ENCODE measurements at regions not wholly inside any gene's neighbourhood (a gene's known extent, or its start where the extent isn't known, plus 50 kb on each side); places are given as distances from the start of the nearest gene placed in this dataset.

GRCh38 chr3:46082021-46082420 lies 54.7 kb upstream of the XCR1 start:
- Mint-ChIP-seq H3K4me3 (no peak overlapping the region), H3K9me3 (no peaks in the 10 kb centered on the region), H3K27me3 (no peaks in the 10 kb centered on the region), H3K36me3 (ENCODE audit: insufficient read depth) (peaks cover 2% of the 10 kb centered on the region), H3K27ac (ENCODE audit: low read depth) (no peak overlapping the region), H3K4me1 (peaks cover 8% of the 10 kb centered on the region)
- DNase-seq (ENCODE audit: low spot score in 2 of 2) (no peak), ATAC-seq (replicated peaks; ENCODE audit: extremely low read depth, poor library complexity, severe bottlenecking) (no peak)

GRCh38 chr3:46080969-46081345 lies 53.7 kb upstream of the XCR1 start:
- H3K4me1 Mint-ChIP-seq = peaks cover 8% of the 10 kb centered on the region
- H3K4me3 Mint-ChIP-seq = no peak overlapping the region
- no peaks in the 10 kb centered on the region for H3K27me3 Mint-ChIP-seq
- DNase-seq (ENCODE audit: low spot score in 2 of 2) = no peak
- no peaks in the 10 kb centered on the region for H3K9me3 Mint-ChIP-seq
- H3K36me3 Mint-ChIP-seq (ENCODE audit: insufficient read depth) = peaks cover 2% of the 10 kb centered on the region
- ATAC-seq (replicated peaks; ENCODE audit: extremely low read depth, poor library complexity, severe bottlenecking) = no peak
- H3K27ac Mint-ChIP-seq (ENCODE audit: low read depth) = no peak overlapping the region

- H3K9me3 Mint-ChIP-seq = no peaks in the 10 kb centered on the region
- H3K27ac Mint-ChIP-seq (ENCODE audit: low read depth) = no peak overlapping the region
These were observed 53.1 kb upstream of the XCR1 start for GRCh38 chr3:46080124-46080968.

GRCh38 chr3:46078712-46079400 lies 51.6 kb upstream of the XCR1 start:
- H3K27me3 Mint-ChIP-seq = no peaks in the 10 kb centered on the region

More at GRCh38 chr3:46080124-46080968, 53.1 kb upstream of the XCR1 start:
- peaks cover 8% of the 10 kb centered on the region for H3K4me1 Mint-ChIP-seq
- H3K27me3 Mint-ChIP-seq = no peaks in the 10 kb centered on the region
- H3K36me3 Mint-ChIP-seq (ENCODE audit: insufficient read depth) = peaks cover 2% of the 10 kb centered on the region
- no peak for DNase-seq (ENCODE audit: low spot score in 2 of 2)
- no peak overlapping the region for H3K4me3 Mint-ChIP-seq
- no peak for ATAC-seq (replicated peaks; ENCODE audit: extremely low read depth, poor library complexity, severe bottlenecking)

More at GRCh38 chr3:46078712-46079400, 51.6 kb upstream of the XCR1 start:
- no peak overlapping the region for H3K27ac Mint-ChIP-seq (ENCODE audit: low read depth)
- DNase-seq (ENCODE audit: low spot score in 2 of 2) = peak; percentile 83 to 88
- H3K9me3 Mint-ChIP-seq = no peaks in the 10 kb centered on the region
- peaks cover 2% of the 10 kb centered on the region for H3K36me3 Mint-ChIP-seq (ENCODE audit: insufficient read depth)
- ATAC-seq (replicated peaks; ENCODE audit: extremely low read depth, poor library complexity, severe bottlenecking) = peak; percentile 94
- H3K4me3 Mint-ChIP-seq = peak overlapping the region; percentile 16
- peaks cover 8% of the 10 kb centered on the region for H3K4me1 Mint-ChIP-seq

All from central memory CD8-positive, alpha-beta T cell (primary cell).